Upper lobe of right lung (tissue), 1 donor: ENCODE measurements at regions not wholly inside any gene's neighbourhood (a gene's known extent, or its start where the extent isn't known, plus 50 kb on each side); places are given as distances from the start of the nearest gene placed in this dataset.
A peak's percentile ranks its signal among the peaks of the same experiment; 100 is the strongest.

Experiments used
- ATAC-seq: fragments of 200-7000 bp; cut with Tn5 transposase; one replicate; pipeline ENCODE4 v1.9.1; 2020; ENCODE audit warnings: mild to moderate bottlenecking, moderate library complexity
- DNase-seq: peaks from one replicate; pipeline ENCODE4 v3.0.0-alpha.2; 2020
- H3K27ac ChIP-seq: fragments of 200-600 bp; one replicate; pipeline ENCODE4 v1.8.0; 2022
- H3K27me3 ChIP-seq: fragments of 200-600 bp; one replicate; pipeline ENCODE4 v1.8.0; 2022; ENCODE audit warnings: mild to moderate bottlenecking
- H3K36me3 ChIP-seq: fragments of 200-600 bp; one replicate; pipeline ENCODE4 v1.8.0; 2022
- H3K4me1 ChIP-seq: fragments of 200-600 bp; one replicate; pipeline ENCODE4 v1.8.0; 2022
- H3K4me3 ChIP-seq: fragments of 200-600 bp; one replicate; pipeline ENCODE4 v1.8.0; 2022; ENCODE audit warnings: mild to moderate bottlenecking
- H3K9me3 ChIP-seq: fragments of 200-600 bp; one replicate; pipeline ENCODE4 v1.8.0; 2022
- intact Hi-C: fragments of 100-400 bp; cut with DNase I; formaldehyde crosslinking; loops from one replicate; pipeline ENCODE4 v1.11.0; 2022
- TF ChIP-seq, protein P1 (sequence below): fragments of 200-600 bp; IDR thresholded peaks from one replicate; pipeline ENCODE4 v1.8.0; 2022; ENCODE audit warnings: antibody characterized with exemption
- donor health status: DM: no; HTN: yes; CAD: no; lungs with severe emphysema.

DNA sequence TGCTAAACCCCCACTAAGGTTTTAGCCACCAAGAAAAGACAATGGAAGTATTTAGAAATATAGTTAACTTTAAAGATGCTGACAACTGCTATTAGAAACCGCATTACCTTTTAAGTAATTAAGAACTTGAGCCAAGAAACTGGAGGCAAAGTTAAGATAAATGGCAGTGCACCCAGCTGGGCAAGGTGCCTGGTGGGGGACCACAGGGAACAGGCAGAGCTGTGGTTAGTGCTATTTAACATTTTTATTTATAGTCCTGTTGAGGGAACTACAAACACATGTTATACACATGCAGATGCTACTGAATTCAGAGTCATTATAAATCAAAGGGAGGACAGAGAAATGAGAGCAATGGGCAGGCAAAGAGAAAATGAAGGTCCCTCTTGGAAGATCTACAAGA lies 447.9 kb downstream of the TFAP2B start:
- intact Hi-C loops: no loop called here
- ATAC-seq: no peak
- no peak overlapping the region for H3K27ac ChIP-seq
- TF ChIP-seq, protein P1, sequence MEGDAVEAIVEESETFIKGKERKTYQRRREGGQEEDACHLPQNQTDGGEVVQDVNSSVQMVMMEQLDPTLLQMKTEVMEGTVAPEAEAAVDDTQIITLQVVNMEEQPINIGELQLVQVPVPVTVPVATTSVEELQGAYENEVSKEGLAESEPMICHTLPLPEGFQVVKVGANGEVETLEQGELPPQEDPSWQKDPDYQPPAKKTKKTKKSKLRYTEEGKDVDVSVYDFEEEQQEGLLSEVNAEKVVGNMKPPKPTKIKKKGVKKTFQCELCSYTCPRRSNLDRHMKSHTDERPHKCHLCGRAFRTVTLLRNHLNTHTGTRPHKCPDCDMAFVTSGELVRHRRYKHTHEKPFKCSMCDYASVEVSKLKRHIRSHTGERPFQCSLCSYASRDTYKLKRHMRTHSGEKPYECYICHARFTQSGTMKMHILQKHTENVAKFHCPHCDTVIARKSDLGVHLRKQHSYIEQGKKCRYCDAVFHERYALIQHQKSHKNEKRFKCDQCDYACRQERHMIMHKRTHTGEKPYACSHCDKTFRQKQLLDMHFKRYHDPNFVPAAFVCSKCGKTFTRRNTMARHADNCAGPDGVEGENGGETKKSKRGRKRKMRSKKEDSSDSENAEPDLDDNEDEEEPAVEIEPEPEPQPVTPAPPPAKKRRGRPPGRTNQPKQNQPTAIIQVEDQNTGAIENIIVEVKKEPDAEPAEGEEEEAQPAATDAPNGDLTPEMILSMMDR: no peak
- no peaks in the 10 kb centered on the region for H3K9me3 ChIP-seq
- DNase-seq: no peak
- H3K4me1 ChIP-seq: no peaks in the 10 kb centered on the region
- no peaks in the 10 kb centered on the region for H3K36me3 ChIP-seq
- H3K4me3 ChIP-seq: no peak overlapping the region
- H3K27me3 ChIP-seq: no peaks in the 10 kb centered on the region

DNA sequence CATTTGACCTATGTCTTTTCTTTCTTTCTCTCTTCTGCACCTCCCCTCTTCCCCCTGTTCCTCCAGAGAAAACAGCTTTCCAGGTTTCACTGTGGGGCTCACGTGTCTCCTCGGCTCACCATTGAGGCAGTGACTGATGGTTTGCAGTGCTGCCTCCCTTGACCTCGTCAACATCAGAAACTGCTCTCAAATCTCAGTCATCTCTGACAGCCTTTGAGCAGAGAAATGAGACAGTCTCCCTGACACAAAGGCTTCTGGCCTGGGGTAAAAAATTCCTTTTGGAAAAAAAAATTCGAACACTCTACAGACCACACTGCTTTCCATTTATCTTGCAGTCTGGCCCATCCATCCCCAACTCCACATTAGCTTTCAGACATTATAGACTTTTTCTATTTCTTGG lies 450.0 kb downstream of the TFAP2B start:
- H3K9me3 ChIP-seq: no peaks in the 10 kb centered on the region

DNA sequence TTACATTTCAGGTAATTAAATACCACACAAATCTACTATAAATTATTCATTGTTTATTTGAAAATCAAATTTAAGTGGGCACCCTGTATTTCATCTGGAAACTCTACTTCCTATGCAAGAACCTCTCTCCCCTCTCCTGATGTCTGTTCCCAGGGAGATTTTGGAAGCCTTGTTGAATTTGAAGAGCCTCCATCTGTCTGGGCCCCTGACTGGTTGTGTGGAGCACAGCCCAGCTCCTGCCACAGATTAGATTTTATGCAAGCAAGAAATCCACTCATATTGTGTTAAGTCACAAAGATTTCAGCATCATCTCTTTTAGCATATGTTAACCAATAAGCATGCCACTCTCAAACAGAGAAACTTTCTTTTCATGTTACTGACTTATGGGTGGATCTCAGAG lies 451.2 kb downstream of the TFAP2B start:
- H3K27me3 ChIP-seq: no peaks in the 10 kb centered on the region
- H3K9me3 ChIP-seq: no peaks in the 10 kb centered on the region
- H3K4me1 ChIP-seq: no peaks in the 10 kb centered on the region
- no peak overlapping the region for H3K27ac ChIP-seq
- no peak overlapping the region for H3K4me3 ChIP-seq
- TF ChIP-seq, protein P1: no peak
- intact Hi-C loops: no loop called here
- no peak for ATAC-seq
- no peaks in the 10 kb centered on the region for H3K36me3 ChIP-seq
- no peak for DNase-seq

More for the DNA sequence above, 450.0 kb downstream of the TFAP2B start:
- intact Hi-C loops: no loop called here
- TF ChIP-seq, protein P1: no peak
- no peak for DNase-seq
- Histone ChIP-seq H3K36me3 (no peaks in the 10 kb centered on the region), H3K27me3 (no peaks in the 10 kb centered on the region), H3K27ac (no peak overlapping the region), H3K4me3 (no peak overlapping the region), H3K4me1 (no peaks in the 10 kb centered on the region)
- no peak for ATAC-seq

DNA sequence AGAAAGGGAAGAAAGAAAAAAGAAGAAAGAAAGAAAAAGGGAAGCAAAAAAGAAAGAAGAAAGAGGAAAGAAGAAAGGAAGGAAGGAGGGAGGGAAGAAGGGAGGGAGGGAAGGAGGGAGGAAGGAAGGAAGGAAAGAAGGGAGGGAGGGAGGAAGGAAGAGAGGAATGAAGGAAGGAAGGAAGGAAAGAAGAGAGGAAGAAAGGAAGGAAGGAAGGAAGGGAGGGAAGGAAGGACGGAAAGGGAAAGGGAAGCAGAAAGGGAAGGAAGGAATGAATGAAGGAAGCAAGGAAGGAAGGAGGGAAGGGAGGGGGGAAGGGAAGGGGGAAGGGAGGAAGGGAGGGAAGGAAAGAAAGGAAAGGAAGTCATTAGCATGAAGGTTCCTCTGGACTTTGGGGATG lies 452.9 kb downstream of the TFAP2B start:
- no peaks in the 10 kb centered on the region for H3K36me3 ChIP-seq
- DNase-seq (no peak), ATAC-seq (no peak)
- no peak overlapping the region for H3K4me3 ChIP-seq
- TF ChIP-seq, protein P1: no peak
- no peak overlapping the region for H3K27ac ChIP-seq
- no peaks in the 10 kb centered on the region for H3K27me3 ChIP-seq
- no peaks in the 10 kb centered on the region for H3K9me3 ChIP-seq
- intact Hi-C loops: no loop called here
- H3K4me1 ChIP-seq: no peaks in the 10 kb centered on the region

DNA sequence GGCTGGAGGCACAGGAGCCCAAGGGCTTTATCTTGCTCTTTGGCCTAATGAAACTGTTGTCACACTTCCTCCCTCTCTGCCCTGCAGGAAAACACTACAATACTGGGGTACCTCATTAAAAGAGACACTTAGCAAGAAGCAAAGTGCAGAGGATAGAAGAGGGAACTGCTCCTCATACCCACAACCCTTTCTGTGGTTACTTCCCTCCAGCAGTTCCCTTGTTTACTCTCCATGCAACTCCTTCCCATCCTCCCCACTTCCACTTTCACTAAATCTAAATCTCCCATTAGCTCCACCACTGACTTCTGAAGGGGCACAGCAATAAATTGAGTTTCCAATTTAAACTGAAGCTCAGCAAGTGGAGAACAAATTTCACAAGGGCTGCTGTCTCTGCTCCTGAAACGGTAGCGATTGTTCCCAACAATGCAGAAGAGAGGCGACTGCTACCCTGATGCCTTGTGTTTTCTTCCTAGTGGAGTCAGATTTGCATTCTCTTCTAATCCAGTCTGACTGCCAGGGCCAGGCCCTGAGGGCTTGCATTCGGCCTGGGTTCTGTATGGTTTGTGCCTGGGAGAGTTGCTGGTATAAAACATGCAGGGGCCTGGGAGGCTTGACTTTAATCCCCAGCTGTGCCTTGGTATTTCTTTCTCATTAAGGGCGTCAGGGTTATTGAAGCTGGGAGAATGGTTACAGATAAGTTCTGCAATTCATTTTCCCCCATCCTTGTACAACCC lies 454.7 kb downstream of the TFAP2B start:
- Histone ChIP-seq H3K9me3 (no peaks in the 10 kb centered on the region), H3K4me1 (no peaks in the 10 kb centered on the region), H3K36me3 (no peaks in the 10 kb centered on the region), H3K27me3 (no peaks in the 10 kb centered on the region), H3K4me3 (no peak overlapping the region), H3K27ac (no peak overlapping the region)
- no peak for DNase-seq
- intact Hi-C loops: no loop called here
- TF ChIP-seq, protein P1: no peak
- peak; percentile 95 for ATAC-seq

DNA sequence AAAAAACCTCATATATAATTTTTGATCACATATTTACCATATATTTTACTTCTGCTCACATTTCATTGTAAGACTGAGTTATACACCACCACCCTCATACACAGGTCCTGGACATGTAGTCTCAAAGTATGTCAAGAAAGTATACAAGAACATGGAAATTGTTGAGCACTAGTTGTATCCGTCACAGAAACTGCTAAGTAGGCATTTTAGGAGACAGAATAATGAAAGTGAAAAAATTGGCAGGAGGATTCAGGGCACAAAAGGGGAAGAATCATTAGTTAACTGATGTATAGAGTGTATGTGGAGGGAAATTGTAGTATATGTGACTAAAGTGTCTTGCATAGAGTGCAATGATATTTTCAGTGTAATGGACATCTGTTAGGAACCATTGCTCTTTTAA lies 458.8 kb downstream of the TFAP2B start:
- Histone ChIP-seq H3K27ac (no peak overlapping the region), H3K27me3 (no peaks in the 10 kb centered on the region), H3K36me3 (no peaks in the 10 kb centered on the region), H3K9me3 (no peaks in the 10 kb centered on the region), H3K4me3 (no peak overlapping the region), H3K4me1 (no peaks in the 10 kb centered on the region)
- DNase-seq (no peak), ATAC-seq (no peak)
- intact Hi-C loops: no loop called here
- TF ChIP-seq, protein P1: no peak
